Gastroesophageal sphincter (tissue), 4 donors: ENCODE measurements at regions not wholly inside any gene's neighbourhood (a gene's known extent, or its start where the extent isn't known, plus 50 kb on each side); places are given as distances from the start of the nearest gene placed in this dataset.

Source experiments
- ATAC-seq: fragments of 150-250 bp; one replicate; pipeline ENCODE4 v1.9.1; 2016; ENCODE audit warnings: mild to moderate bottlenecking, moderate library complexity
- H3K27ac ChIP-seq, 4 donors: fragments of 200-600 bp; sonication (generic) in 3 of 4; 1 replicate in 3 of 4; 2 replicates in 1 of 4; pipeline ENCODE4 v1.5.1; 2016 to 2019
- H3K27me3 ChIP-seq: fragments of 200-600 bp; sonication (generic); one replicate; pipeline ENCODE4 v1.5.1; 2019
- H3K36me3 ChIP-seq, 2 donors: fragments of 200-600 bp; sonication (generic); one replicate each; pipeline ENCODE4 v1.5.1; 2019; ENCODE audit warnings: control low read depth in 1 of 2
- H3K4me1 ChIP-seq, 3 donors: fragments of 200-600 bp; sonication (generic); 1 replicate in 2 of 3; 2 replicates in 1 of 3; pipeline ENCODE4 v1.5.1; 2016 to 2019; ENCODE audit warnings: control low read depth in 2 of 3
- H3K4me3 ChIP-seq, 2 donors: fragments of 200-600 bp; sonication (generic); one replicate each; pipeline ENCODE4 v1.5.1; 2019; ENCODE audit warnings: mild to moderate bottlenecking in 1 of 2, moderate library complexity in 1 of 2
- H3K9me3 ChIP-seq, 3 donors: fragments of 200-600 bp; sonication (generic); one replicate each; pipeline ENCODE4 v1.5.1; 2017 to 2019; ENCODE audit warnings: control low read depth in 2 of 3
- CTCF ChIP-seq, 4 experiments: fragments of 200-600 bp in 2 of 4; fragments of 450-650 bp in 2 of 4; sonication (generic) in 1 of 4; IDR thresholded peaks; one replicate each; pipeline ENCODE4 v1.5.1; 2017 to 2019; ENCODE audit warnings: antibody characterized with exemption in 4 of 4, mild to moderate bottlenecking in 2 of 4, moderate library complexity in 2 of 4
- EP300 ChIP-seq: sonication (generic); formaldehyde crosslinking; IDR thresholded peaks from one replicate; pipeline ENCODE4 v1.6.1; 2017; ENCODE audit warnings: antibody characterized with exemption, mild to moderate bottlenecking
- POLR2A ChIP-seq, 2 donors: fragments of 450-650 bp; IDR thresholded peaks; one replicate each; pipeline ENCODE4 v1.6.1; 2017; ENCODE audit warnings: antibody characterized with exemption in 2 of 2, mild to moderate bottlenecking in 2 of 2, moderate library complexity in 1 of 2
- POLR2AphosphoS5 ChIP-seq: sonication (generic); formaldehyde crosslinking; IDR thresholded peaks from one replicate; pipeline ENCODE4 v1.6.1; 2017; ENCODE audit warnings: antibody characterized with exemption
- WGBS, 2 donors: methylation state at CpG; one replicate each; pipeline ENCODE4 v1.1.5; 2018; ENCODE audit warnings: low coverage in 1 of 2; 5-methylcytosine and 5-hydroxymethylcytosine counted together

GRCh38 chr14:65234752-65235361, 132.5 kb upstream of the MAX start:
- no peaks in the 10 kb centered on the region for H3K27me3 ChIP-seq
- no peak for ATAC-seq
- TF ChIP-seq CTCF (IDR thresholded peaks at IDR 0.05) (no peak), EP300 (no peak), POLR2A (IDR thresholded peaks at IDR 0.05) (no peak), POLR2AphosphoS5 (no peak)
- H3K36me3 ChIP-seq = no peaks in the 10 kb centered on the region
- H3K27ac ChIP-seq = no peak overlapping the region
- no peak overlapping the region for H3K4me3 ChIP-seq
- peaks cover 0 to 12% (median 0%) of the 10 kb centered on the region in 3 donors for H3K4me1 ChIP-seq
- H3K9me3 ChIP-seq = no peaks in the 10 kb centered on the region
- WGBS, 2 donors = 81 to 84% methylated on average over 3 to 5 of the region's 5 CpGs

GRCh38 chr14:65237023-65237814, 134.9 kb upstream of the MAX start:
- ATAC-seq = peak; percentile 63
- H3K4me1 ChIP-seq = no peaks in the 10 kb centered on the region
- H3K4me3 ChIP-seq = no peak overlapping the region
- no peaks in the 10 kb centered on the region for H3K27me3 ChIP-seq
- no peak overlapping the region for H3K27ac ChIP-seq
- no peaks in the 10 kb centered on the region for H3K9me3 ChIP-seq
- no peak for TF ChIP-seq POLR2A (IDR thresholded peaks at IDR 0.05)
- TF ChIP-seq POLR2AphosphoS5 = no peak
- no peak for TF ChIP-seq CTCF (IDR thresholded peaks at IDR 0.05)
- no peak for TF ChIP-seq EP300
- WGBS, 2 donors = 73 to 82% methylated on average over 4 to 5 of the region's 5 CpGs
- H3K36me3 ChIP-seq = no peaks in the 10 kb centered on the region

- Histone ChIP-seq H3K27me3 (no peaks in the 10 kb centered on the region), H3K27ac (no peak overlapping the region), H3K4me1 (no peaks in the 10 kb centered on the region), H3K36me3 (no peaks in the 10 kb centered on the region), H3K9me3 (no peaks in the 10 kb centered on the region), H3K4me3 (no peak overlapping the region)
- no peak for ATAC-seq
- WGBS, 2 donors = 53% methylated on average over 2 of the region's 6 CpGs; no CpG with 5 or more reads in 1 of the 2 donors
- TF ChIP-seq EP300 (no peak), POLR2A (IDR thresholded peaks at IDR 0.05) (no peak), POLR2AphosphoS5 (no peak), CTCF (IDR thresholded peaks at IDR 0.05) (no peak)
These were observed 135.6 kb upstream of the MAX start for GRCh38 chr14:65237941-65238340.

- H3K4me1 ChIP-seq = no peaks in the 10 kb centered on the region
- ATAC-seq = no peak
- H3K4me3 ChIP-seq = no peak overlapping the region
- no peaks in the 10 kb centered on the region for H3K9me3 ChIP-seq
- WGBS, 2 donors = 78 to 80% methylated on average over 4 of the region's 6 CpGs
- H3K27me3 ChIP-seq = no peaks in the 10 kb centered on the region
- H3K27ac ChIP-seq = no peak overlapping the region
- no peaks in the 10 kb centered on the region for H3K36me3 ChIP-seq
- no peak for TF ChIP-seq POLR2AphosphoS5
- no peak for TF ChIP-seq CTCF (IDR thresholded peaks at IDR 0.05)
- no peak for TF ChIP-seq POLR2A (IDR thresholded peaks at IDR 0.05)
- TF ChIP-seq EP300 = no peak
These were observed 136.1 kb upstream of the MAX start for GRCh38 chr14:65238456-65238855.
